HuH-7.5 (cell line): ENCODE measurements at regions not wholly inside any gene's neighbourhood (a gene's known extent, or its start where the extent isn't known, plus 50 kb on each side); places are given as distances from the start of the nearest gene placed in this dataset.
"Not testable (repeated sequence)": the region's sequence is repeated elsewhere in the genome, so short reads cannot be mapped to it uniquely, and the experiment has no call there.

Source experiments
- DNase-seq: peaks from one replicate; pipeline ENCODE4 v3.0.0; 2011; ENCODE audit warnings: low spot score

GRCh38 chr6:67767046-67767822, 867.8 kb upstream of the ADGRB3 start:
- DNase-seq = not testable (repeated sequence)

GRCh38 chr6:67766057-67766456, 869.0 kb upstream of the ADGRB3 start:
- DNase-seq = no peak

DNA sequence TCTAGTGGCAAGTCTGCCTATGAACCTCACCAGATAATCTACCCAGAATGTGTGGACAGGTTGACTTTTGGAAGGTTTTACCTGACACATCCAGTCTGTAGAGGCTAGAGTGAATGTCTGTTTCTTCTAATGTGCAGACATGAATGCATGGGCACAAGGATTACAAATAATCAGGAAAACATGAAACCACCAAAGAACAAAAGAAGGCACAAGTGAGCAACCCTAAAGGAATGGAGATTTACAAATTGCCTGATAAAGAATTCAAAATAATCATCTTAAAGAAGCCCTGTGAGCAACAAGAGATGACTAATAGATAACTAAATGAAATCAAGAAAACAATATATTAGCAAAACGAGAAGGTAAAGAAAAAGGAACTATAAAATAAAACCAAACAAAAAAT, 876.1 kb upstream of the ADGRB3 start:
- DNase-seq = no peak

GRCh38 chr6:67757465-67758033, 877.5 kb upstream of the ADGRB3 start:
- DNase-seq = no peak

GRCh38 chr6:67748521-67748920, 886.6 kb upstream of the ADGRB3 start:
- no peak for DNase-seq

- no peak for DNase-seq
Measured at GRCh38 chr6:67736816-67737215, 898.3 kb upstream of the ADGRB3 start.

- no peak for DNase-seq
Measured at GRCh38 chr6:67736161-67736560, 898.9 kb upstream of the ADGRB3 start.

DNA sequence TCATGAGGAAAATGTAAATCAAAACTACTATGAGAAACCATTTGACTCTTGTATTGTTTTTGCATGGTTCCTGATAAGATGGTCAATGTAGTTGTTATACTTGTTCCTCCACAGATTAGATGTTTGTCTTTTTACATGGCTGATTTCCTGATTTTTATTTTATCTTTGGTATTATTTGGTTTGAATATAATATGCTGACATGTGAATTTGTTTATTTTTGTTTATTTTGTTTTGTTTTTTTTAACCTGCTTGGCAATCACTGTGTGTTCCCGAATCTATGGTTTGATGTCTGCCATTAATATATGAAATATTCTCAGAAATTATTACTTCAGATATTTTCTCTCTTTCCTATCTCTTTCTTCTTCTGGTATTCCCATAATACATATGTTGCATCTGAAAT, 899.5 kb upstream of the ADGRB3 start:
- no peak for DNase-seq

GRCh38 chr6:67722861-67723261, 912.2 kb upstream of the ADGRB3 start:
- no peak for DNase-seq

DNA sequence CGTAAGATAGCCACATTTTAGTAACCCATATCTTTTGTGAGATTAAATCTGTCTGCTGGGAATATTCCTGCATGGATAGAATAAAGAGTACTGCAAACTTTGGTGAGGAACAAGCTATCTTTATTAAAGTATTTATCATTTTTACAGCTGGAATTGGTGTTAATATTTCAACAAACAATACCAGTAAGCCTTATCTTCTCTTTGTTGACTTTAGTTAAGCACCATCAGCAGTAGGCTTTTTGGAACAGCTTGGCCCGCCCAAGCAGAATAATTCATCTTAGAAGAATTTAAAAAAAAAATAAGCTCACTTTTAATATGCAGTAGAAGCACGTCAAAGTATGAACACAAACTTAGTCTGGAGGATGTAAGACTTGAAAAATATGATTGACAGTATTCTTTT, 917.8 kb upstream of the ADGRB3 start:
- no peak for DNase-seq

GRCh38 chr6:67706388-67706787, 928.7 kb upstream of the ADGRB3 start:
- no peak for DNase-seq

DNA sequence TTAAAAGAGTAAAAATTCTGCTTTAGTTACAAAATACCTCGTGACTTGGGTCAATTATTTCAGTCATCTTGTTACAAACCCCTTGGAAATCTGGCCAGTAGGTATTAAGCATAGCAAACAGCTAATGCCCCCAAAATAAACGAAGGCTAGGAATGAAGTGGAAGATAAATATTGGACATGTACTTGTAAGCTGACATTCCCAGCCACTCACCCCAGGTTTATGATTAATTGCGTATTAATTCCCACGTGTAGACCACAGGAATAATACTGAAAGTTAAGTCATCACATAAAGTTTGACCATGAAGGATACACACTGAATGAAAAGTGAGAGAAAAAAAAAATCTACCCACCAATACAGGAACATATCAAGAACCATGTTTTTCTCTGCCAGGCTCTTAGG, 936.5 kb upstream of the ADGRB3 start:
- no peak for DNase-seq

DNA sequence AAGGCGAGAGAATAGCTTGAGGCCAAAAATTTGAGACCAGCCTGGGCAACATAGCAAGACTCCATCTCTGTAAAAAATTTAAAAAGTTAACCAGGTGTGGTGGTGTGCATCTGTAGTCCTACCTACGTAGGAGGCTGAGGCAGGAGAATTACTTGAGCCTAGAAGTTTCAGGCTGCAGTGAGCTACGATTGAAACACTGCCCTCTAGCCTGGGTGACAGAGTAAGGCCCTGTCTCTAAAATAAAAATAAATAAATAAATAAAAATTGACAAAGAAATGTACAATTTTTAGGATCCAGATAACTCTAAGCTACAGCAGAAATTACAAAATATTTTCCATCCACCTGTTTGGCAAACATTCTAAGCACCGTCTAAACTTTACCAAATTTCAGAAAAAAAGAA, 941.0 kb upstream of the ADGRB3 start:
- DNase-seq = no peak

DNA sequence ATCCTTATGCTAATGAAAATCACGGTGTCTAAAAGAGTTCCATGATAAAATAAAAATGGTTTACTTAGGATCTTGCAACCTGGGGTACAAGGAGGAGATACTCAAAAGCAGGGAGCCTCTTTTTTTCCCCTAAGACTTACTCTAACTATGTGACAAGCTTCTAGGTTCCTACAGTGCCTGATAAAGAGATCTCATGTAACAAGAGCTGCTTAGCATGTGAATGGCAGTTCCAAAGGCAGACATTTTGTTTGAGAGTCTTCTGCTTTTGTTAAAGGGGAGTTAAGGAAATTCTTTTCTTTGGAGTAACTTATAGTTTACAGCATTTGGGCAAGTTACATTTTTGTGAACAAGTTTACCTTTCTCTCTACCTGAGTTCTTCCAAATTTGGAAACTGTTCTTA, 945.8 kb upstream of the ADGRB3 start:
- DNase-seq = no peak

DNA sequence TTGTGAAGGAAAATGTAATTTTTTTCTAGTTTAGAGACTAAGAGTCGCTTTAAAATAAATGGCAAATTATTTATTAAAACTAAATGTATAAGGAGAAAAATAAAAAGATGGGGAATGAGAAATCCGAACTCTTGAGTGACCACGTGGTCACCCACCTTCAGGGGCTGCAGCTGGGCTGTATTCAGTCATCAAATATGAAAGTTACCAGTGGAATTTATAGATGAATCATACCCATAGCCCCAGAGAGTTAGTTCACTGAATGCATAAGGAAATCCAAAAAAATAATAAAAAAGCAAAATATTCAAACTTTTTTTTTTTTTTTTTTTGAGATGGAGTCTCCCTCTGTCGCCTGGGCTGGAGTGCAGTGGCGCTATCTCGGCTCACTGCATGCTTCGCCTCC, 947.7 kb upstream of the ADGRB3 start:
- no peak for DNase-seq

DNA sequence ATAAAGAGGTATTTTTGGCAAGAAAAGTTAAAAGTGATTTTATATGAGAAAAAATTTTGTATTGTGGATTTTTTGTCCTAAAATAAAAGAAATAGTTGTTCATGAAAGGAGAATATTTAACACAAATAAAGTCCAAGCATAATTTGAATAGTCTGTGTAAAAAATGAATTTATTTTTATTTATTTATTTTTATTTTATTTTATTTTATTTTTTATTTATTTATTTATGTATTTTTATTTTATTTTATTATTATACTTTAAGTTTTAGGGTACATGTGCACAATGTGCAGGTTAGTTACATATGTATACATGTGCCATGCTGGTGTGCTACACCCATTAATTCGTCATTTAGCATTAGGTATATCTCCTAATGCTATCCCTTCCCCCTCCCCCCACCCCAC, 948.9 kb upstream of the ADGRB3 start:
- DNase-seq = not testable (repeated sequence)

DNA sequence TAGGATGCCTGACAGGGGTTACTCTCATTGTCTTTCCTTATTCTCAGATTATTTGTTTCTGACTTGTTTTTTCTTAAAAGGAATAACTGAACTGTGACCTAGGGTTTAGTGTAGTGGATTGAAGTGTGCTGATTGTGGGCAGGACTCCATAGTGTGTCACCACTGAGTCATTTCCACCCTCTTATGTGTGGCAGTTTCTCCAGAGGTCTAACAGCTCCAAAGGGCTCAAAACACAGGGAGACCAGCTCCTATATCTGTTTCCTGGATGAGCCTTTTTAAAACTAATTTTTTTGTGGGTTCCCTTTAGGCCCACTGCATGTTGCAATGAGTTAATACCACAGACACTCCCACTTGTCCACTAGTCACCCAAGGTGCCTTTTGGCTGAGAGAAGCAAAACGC, 951.1 kb upstream of the ADGRB3 start:
- no peak for DNase-seq

GRCh38 chr6:67680297-67680932, 954.7 kb upstream of the ADGRB3 start:
- no peak for DNase-seq

GRCh38 chr6:67679566-67680296, 955.4 kb upstream of the ADGRB3 start:
- DNase-seq = no peak

- no peak for DNase-seq
Measured at GRCh38 chr6:67676892-67677291, 958.2 kb upstream of the ADGRB3 start.

GRCh38 chr6:67667637-67668422, 967.3 kb upstream of the ADGRB3 start:
- DNase-seq = no peak
